HG03175 (cell line): ENCODE measurements at regions not wholly inside any gene's neighbourhood (a gene's known extent, or its start where the extent isn't known, plus 50 kb on each side); places are given as distances from the start of the nearest gene placed in this dataset.
"Not testable (repeated sequence)": the region's sequence is repeated elsewhere in the genome, so short reads cannot be mapped to it uniquely, and the experiment has no call there.

Experiments used
- ATAC-seq: cut with Tn5 transposase; IDR thresholded peaks from one replicate; pipeline ENCODE4 v1.9.1; 2021; ENCODE audit warnings: mild to moderate bottlenecking, moderate library complexity; ENCODE audit not compliant: unreplicated experiment

- no peak for ATAC-seq
Measured at GRCh38 chr3:102297072-102297658, 137.7 kb upstream of the ZPLD1 start.

GRCh38 chr3:102299125-102299877, 135.5 kb upstream of the ZPLD1 start:
- no peak for ATAC-seq

GRCh38 chr3:102301155-102301880, 133.5 kb upstream of the ZPLD1 start:
- ATAC-seq = no peak

DNA sequence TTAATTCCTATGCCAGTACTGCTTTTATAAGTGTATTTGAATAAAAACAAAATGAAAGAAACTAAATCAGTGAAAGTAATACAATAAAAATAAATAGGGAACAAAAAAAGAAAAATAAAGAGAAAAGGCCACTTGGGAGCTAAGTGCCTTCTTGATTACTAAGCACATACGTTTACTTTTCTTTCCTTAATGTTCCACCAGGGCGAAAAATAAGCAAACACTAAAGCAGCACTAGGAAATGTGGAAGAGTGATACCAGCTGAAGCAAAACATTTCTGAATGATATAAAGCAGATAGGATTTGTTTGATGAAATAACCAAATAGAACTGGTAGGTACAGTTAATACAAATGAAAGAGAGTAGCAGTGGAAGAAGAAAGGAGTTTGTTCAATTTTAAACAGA, 132.8 kb upstream of the ZPLD1 start:
- ATAC-seq = no peak

DNA sequence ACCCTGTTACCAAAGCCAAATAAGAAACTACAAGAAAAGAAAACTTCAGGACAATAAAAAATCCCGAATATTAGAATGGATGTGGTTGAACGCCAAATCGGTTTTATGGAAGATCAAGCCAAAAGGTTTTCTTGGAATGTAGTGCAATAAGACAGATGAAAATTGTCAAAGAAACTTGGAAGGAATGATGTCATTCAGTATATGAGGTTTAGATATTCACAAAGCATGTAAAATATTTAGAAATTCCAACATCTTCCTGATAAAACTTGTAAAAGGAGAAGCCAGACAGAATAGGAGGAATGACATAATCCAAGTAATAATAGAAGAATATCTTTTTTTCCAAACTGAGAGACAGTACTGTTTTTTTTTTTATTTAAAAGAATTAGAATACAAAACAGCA, 130.3 kb upstream of the ZPLD1 start:
- no peak for ATAC-seq

- no peak for ATAC-seq
Measured at GRCh38 chr3:102307442-102307841, 127.4 kb upstream of the ZPLD1 start.

GRCh38 chr3:102329066-102329465, 105.7 kb upstream of the ZPLD1 start:
- no peak for ATAC-seq

DNA sequence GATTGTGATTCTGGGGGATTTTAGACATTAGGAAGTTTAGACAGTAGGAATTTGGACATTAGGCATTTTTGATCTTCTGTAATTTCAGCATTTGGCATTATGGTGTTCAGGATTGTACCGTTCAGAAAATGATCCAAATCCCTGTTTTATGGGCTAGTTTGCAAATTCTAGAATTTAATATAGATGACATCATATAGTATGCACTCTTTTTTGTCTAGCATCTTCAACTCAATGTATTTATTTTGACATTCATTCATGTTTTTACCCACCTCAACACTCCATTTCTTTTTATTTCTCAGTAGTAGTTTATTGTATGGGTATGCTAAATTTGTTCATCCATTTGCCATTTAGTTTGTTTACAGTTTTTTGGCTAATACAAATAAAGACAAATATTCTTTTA, 105.3 kb upstream of the ZPLD1 start:
- ATAC-seq = no peak

- no peak for ATAC-seq
Measured at GRCh38 chr3:102332205-102332604, 102.6 kb upstream of the ZPLD1 start.

GRCh38 chr3:102332934-102333333, 101.9 kb upstream of the ZPLD1 start:
- no peak for ATAC-seq

DNA sequence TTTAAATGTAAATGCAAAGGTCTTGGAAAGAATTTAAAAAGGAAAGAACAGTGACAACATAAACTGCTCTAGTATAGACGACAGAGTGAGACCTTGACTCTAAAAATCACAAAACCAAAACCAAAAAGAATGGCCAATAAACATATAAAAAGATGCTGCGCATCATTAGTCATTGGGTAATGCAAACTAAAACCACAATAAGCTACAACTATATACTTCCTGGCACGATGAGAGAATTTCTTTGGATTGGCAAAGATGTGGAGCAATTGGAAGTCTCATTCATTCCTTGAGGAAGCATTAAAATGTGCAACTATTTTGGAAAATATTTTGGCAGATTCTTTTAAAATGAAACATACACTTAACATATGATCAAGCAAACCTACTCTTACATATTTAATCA, 98.7 kb upstream of the ZPLD1 start:
- ATAC-seq = no peak

DNA sequence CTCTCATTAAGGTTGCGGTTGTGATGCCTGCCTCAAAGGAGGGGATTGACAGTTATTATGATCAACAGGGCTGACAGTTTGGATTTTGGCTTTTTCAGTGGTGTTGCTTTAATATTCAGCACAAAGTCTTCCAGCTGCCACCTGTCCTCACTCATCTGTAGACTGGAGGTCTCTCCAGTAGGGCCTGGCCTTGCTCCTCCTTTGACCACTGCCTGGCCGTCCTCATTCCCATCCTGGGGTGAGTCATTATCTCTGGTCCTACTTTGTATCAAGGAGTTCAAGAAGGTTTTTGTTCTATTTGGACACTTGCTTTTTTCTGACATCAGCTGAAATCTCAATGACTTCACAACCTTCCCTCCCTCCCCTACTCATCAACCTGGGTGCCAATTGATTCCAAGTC, 95.1 kb upstream of the ZPLD1 start:
- ATAC-seq = no peak

DNA sequence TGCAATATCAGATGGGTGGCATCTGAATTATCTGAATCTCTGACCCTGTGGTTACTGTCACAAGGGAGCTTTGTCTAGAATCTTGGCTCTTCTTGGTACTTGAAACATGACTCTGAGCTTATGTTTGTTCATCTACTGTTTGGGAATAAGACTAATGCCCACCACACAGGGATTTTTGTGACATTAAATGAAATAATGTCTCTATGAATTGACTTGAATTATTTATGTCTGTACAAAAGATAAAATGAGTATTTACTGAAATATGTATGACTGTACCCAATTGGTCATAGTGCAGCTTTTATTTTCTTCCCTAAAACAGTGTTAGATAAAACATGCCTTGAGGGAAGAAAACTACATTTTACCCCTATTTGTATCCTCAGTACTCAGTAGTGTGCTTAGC, 87.9 kb upstream of the ZPLD1 start:
- no peak for ATAC-seq

- ATAC-seq = no peak
Measured at GRCh38 chr3:102348904-102349303, 85.9 kb upstream of the ZPLD1 start.

GRCh38 chr3:102353148-102353547, 81.7 kb upstream of the ZPLD1 start:
- ATAC-seq = no peak

GRCh38 chr3:102353805-102354204, 81.0 kb upstream of the ZPLD1 start:
- no peak for ATAC-seq

DNA sequence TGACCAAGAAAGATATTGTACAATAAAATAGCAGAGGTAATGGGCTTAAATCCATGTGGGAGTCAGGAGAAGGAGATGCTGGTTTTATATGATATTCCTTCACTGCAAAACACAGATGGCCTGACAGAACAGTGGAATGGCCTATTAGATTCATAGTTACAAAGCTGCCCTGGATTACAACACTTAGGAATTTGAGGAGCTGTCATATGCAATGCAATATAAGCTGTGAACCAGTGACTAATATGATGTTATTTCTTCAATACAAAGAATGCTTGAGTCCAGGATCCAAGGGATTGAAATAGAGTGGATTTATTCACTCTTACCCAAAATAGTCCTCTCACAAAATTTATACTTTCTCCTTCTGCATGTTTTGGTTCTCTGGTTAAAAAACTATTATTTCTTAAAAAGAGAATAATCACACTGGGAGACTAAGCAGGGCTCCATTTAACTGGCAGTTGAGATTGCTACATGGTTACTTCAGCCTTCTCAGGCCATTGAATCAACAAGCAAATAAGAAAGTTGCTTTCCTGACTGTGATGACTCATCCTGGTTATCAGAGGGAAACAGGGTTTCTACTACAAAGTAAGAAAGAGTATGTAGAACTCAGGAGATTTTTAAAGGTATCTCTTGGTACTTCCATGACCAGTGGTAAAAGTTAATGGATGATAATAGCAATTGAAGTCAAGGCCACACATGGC, 79.8 kb upstream of the ZPLD1 start:
- no peak for ATAC-seq

GRCh38 chr3:102356506-102356905, 78.3 kb upstream of the ZPLD1 start:
- ATAC-seq = no peak

- not testable (repeated sequence) for ATAC-seq
Measured at GRCh38 chr3:102357313-102357712, 77.5 kb upstream of the ZPLD1 start.

DNA sequence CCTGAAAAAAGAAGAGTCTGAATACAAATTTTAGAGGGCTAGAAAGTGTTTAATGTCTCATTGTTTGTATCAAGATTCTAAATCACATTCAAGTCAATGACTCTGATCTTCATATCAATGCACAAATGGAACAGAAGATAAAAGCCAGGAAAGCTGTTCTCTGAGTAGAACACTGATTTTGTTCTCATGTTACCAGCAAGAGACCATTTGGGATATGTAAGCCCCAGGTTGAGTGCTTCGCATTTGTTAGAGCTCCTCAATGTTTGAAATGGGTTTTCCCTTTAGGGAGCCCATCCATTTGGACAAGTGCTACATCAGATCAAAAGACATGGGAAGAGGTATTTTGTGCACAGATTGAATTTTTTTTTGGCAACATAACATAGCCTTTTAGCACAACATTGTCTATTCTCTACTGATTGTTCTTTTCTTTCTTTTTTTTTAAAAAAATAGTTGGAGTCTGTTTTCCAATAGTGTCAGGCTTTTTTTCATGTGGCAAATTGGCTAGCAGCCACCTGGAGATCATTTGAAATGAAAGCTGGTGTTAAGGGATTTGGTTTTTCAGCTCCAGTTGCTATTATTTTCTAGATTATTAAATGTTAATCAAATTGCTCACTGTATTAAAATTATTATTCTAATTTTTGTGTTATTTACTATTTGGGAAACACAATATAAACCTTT, 74.5 kb upstream of the ZPLD1 start:
- ATAC-seq = no peak

DNA sequence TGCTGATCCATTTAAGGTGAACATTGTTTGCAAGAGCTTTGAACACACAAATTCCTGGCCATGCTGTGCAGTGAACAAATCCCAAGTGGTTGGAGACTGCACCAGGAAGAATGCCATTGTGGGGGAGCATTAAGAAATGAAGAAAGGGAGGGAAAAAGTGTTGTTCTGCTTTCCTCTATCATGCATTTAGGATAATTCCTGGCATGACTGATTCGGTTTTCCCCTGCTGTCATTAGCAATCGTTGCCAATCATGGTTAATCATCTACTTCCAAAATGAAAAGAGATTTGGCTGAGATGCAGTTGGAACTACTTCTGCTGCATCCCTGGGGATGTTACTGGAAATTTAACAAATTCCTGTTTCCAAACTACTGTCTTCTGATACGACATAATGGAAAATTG, 73.7 kb upstream of the ZPLD1 start:
- no peak for ATAC-seq
